MM.1S (cell line): ENCODE measurements at regions not wholly inside any gene's neighbourhood (a gene's known extent, or its start where the extent isn't known, plus 50 kb on each side); places are given as distances from the start of the nearest gene placed in this dataset.

Experiments
- DNase-seq: peaks from one replicate; pipeline ENCODE4 v3.0.0-alpha.2; 2015
- H2AFZ ChIP-seq: fragments of 300-600 bp; sonication (generic); 2 replicates; pipeline ENCODE4 v1.6.0; 2016; ENCODE audit warnings: antibody characterized with exemption, low read length
- H3F3A ChIP-seq: fragments of 300-600 bp; sonication (generic); 2 replicates; pipeline ENCODE4 v1.6.1; 2016; ENCODE audit warnings: mild to moderate bottlenecking, antibody characterized with exemption, low read length, moderate library complexity, mixed read lengths; ENCODE audit not compliant: insufficient read depth
- H3K27ac ChIP-seq: fragments of 300-600 bp; sonication (generic); 2 replicates; pipeline ENCODE4 v1.5.1; 2016; ENCODE audit warnings: mild to moderate bottlenecking, low read length
- H3K27me3 ChIP-seq: fragments of 300-600 bp; sonication (generic); replicated peaks from 2 replicates; pipeline ENCODE4 v1.6.0; 2016; ENCODE audit warnings: low read length; ENCODE audit not compliant: insufficient read depth
- H3K36me3 ChIP-seq: fragments of 300-600 bp; sonication (generic); replicated peaks from 2 replicates; pipeline ENCODE4 v1.6.1; 2016; ENCODE audit warnings: mild to moderate bottlenecking, low read length, mixed read lengths; ENCODE audit not compliant: insufficient read depth
- H3K4me1 ChIP-seq: fragments of 300-600 bp; sonication (generic); 2 replicates; pipeline ENCODE4 v1.6.1; 2016; ENCODE audit warnings: low read length, mixed read lengths
- H3K4me2 ChIP-seq: fragments of 300-600 bp; sonication (generic); 2 replicates; pipeline ENCODE4 v1.6.0; 2016; ENCODE audit warnings: low read depth, low read length
- H3K4me3 ChIP-seq: fragments of 300-600 bp; sonication (generic); 2 replicates; pipeline ENCODE4 v1.5.1; 2016; ENCODE audit warnings: low read length, mixed read lengths
- H3K79me2 ChIP-seq: fragments of 300-600 bp; sonication (generic); 2 replicates; pipeline ENCODE4 v1.6.1; 2016; ENCODE audit warnings: mixed run types, low read length, mixed read lengths
- H3K9ac ChIP-seq: fragments of 300-600 bp; sonication (generic); 2 replicates; pipeline ENCODE4 v1.6.1; 2016; ENCODE audit warnings: low read length, mixed read lengths
- H3K9me2 ChIP-seq: fragments of 300-600 bp; sonication (generic); replicated peaks from 2 replicates; pipeline ENCODE4 v1.6.1; 2016; ENCODE audit warnings: mild to moderate bottlenecking, low read length, mixed read lengths; ENCODE audit not compliant: insufficient read depth
- H3K9me3 ChIP-seq: fragments of 300-600 bp; sonication (generic); replicated peaks from 2 replicates; pipeline ENCODE4 v1.6.1; 2016; ENCODE audit warnings: mild to moderate bottlenecking, low read length, mixed read lengths; ENCODE audit not compliant: insufficient read depth
- H4K20me1 ChIP-seq: fragments of 300-600 bp; sonication (generic); 2 replicates; pipeline ENCODE4 v1.6.1; 2016; ENCODE audit warnings: mild to moderate bottlenecking, low read length, moderate library complexity, mixed read lengths; ENCODE audit not compliant: insufficient read depth
- CTCF ChIP-seq: fragments of 300-600 bp; sonication (generic); IDR thresholded peaks from 2 replicates; pipeline ENCODE4 v1.5.1; 2016; ENCODE audit warnings: antibody characterized with exemption, low read length, mixed read lengths
- EZH2 ChIP-seq: fragments of 300-600 bp; sonication (generic); optimal IDR thresholded peaks from 2 replicates; pipeline ENCODE3; 2017; ENCODE audit warnings: low read depth, mild to moderate bottlenecking, antibody characterized with exemption, low read length, mixed read lengths
- EZH2phosphoT487 ChIP-seq: fragments of 300-600 bp; sonication (generic); IDR thresholded peaks from 2 replicates; pipeline ENCODE4 v1.6.1; 2018; ENCODE audit warnings: antibody characterized with exemption, low read length

- Histone ChIP-seq H3K9ac (no peak overlapping the region), H4K20me1 (no peaks in the 10 kb centered on the region), H3K4me1 (no peaks in the 10 kb centered on the region), H3K4me2 (no peak overlapping the region), H3K27me3 (peaks cover 39% of the 10 kb centered on the region), H2AFZ (no peak overlapping the region), H3K9me2 (no peaks in the 10 kb centered on the region), H3K27ac (no peak overlapping the region), H3K36me3 (no peaks in the 10 kb centered on the region), H3F3A (no peaks in the 10 kb centered on the region), H3K9me3 (no peaks in the 10 kb centered on the region), H3K4me3 (no peak overlapping the region), H3K79me2 (no peaks in the 10 kb centered on the region)
- no peak for DNase-seq
- TF ChIP-seq CTCF (no peak), EZH2phosphoT487 (no peak), EZH2 (no peak)
These were observed 104.8 kb upstream of the SHH start for GRCh38 chr7:155916926-155917655.

- no peak for DNase-seq
- no peaks in the 10 kb centered on the region for H3K36me3 ChIP-seq
- H3K27me3 ChIP-seq, result peaks cover 28% of the 10 kb centered on the region
- H3K4me2 ChIP-seq, result no peak overlapping the region
- H3K4me3 ChIP-seq, result no peak overlapping the region
- H3K79me2 ChIP-seq, result no peaks in the 10 kb centered on the region
- H4K20me1 ChIP-seq, result no peaks in the 10 kb centered on the region
- no peaks in the 10 kb centered on the region for H3K9me2 ChIP-seq
- no peaks in the 10 kb centered on the region for H3F3A ChIP-seq
- H3K4me1 ChIP-seq, result no peaks in the 10 kb centered on the region
- H3K9ac ChIP-seq, result no peak overlapping the region
- no peak overlapping the region for H2AFZ ChIP-seq
- TF ChIP-seq CTCF, result no peak
- no peak for TF ChIP-seq EZH2phosphoT487
- no peak overlapping the region for H3K27ac ChIP-seq
- no peaks in the 10 kb centered on the region for H3K9me3 ChIP-seq
These were observed 102.1 kb upstream of the SHH start for GRCh38 chr7:155914341-155914740.

GRCh38 chr7:155913719-155914118 lies 101.5 kb upstream of the SHH start:
- H3K9me3 ChIP-seq, result no peaks in the 10 kb centered on the region
- no peak overlapping the region for H3K4me2 ChIP-seq
- no peaks in the 10 kb centered on the region for H3K79me2 ChIP-seq
- H4K20me1 ChIP-seq, result no peaks in the 10 kb centered on the region
- H3K9me2 ChIP-seq, result no peaks in the 10 kb centered on the region
- no peak overlapping the region for H3K4me3 ChIP-seq
- no peak overlapping the region for H3K9ac ChIP-seq
- no peaks in the 10 kb centered on the region for H3F3A ChIP-seq
- no peak overlapping the region for H3K27ac ChIP-seq
- peaks cover 28% of the 10 kb centered on the region for H3K27me3 ChIP-seq
- no peak for DNase-seq
- TF ChIP-seq EZH2phosphoT487, result no peak
- TF ChIP-seq EZH2, result no peak
- TF ChIP-seq CTCF, result no peak
- no peaks in the 10 kb centered on the region for H3K4me1 ChIP-seq
- no peak overlapping the region for H2AFZ ChIP-seq
- no peaks in the 10 kb centered on the region for H3K36me3 ChIP-seq
